Calu3 (cell line): ENCODE measurements at regions not wholly inside any gene's neighbourhood (a gene's known extent, or its start where the extent isn't known, plus 50 kb on each side); places are given as distances from the start of the nearest gene placed in this dataset.

Source experiments
- BruUV-seq: library from RNA; stranded (reverse); fragments of 400-500 nt; replicated peaks from 2 replicates; lab custom pipeline; 2021; lab: Mats Ljungman, UMichigan
- CTCF ChIA-PET: fragments of 300-600 bp; sonication (Branson Sonifier 250); formaldehyde crosslinking; loops from one replicate; lab custom pipeline; 2022; ENCODE audit warnings: antibody characterized with exemption; lab: Charles Lee
- DNase-seq: peaks from one replicate; pipeline ENCODE4 v3.0.0; 2022
- H3K27ac Mint-ChIP-seq: one replicate; pipeline ENCODE4 v1.8.0; 2022; ENCODE audit warnings: mixed read lengths; ENCODE audit not compliant: unreplicated experiment
- H3K27me3 Mint-ChIP-seq: one replicate; pipeline ENCODE4 v1.8.0; 2022; ENCODE audit warnings: mixed read lengths; ENCODE audit not compliant: unreplicated experiment
- H3K36me3 Mint-ChIP-seq: one replicate; pipeline ENCODE4 v1.8.0; 2022; ENCODE audit warnings: mild to moderate bottlenecking, moderate library complexity, mixed read lengths; ENCODE audit not compliant: insufficient read depth, unreplicated experiment
- H3K4me1 Mint-ChIP-seq: one replicate; pipeline ENCODE4 v1.8.0; 2022; ENCODE audit warnings: mild to moderate bottlenecking, low read depth, mixed read lengths; ENCODE audit not compliant: unreplicated experiment
- H3K4me3 Mint-ChIP-seq: one replicate; pipeline ENCODE4 v1.8.0; 2022; ENCODE audit warnings: mild to moderate bottlenecking, low read depth, moderate library complexity, mixed read lengths; ENCODE audit not compliant: unreplicated experiment
- H3K9me3 Mint-ChIP-seq: one replicate; pipeline ENCODE4 v1.8.0; 2022; ENCODE audit warnings: low read depth, mixed read lengths; ENCODE audit not compliant: unreplicated experiment
- CTCF ChIP-seq: fragments of 200-600 bp; IDR thresholded peaks from one replicate; pipeline ENCODE4 v1.8.0; 2022; ENCODE audit warnings: antibody characterized with exemption; ENCODE audit not compliant: unreplicated experiment
- intact Hi-C: fragments of 100-400 bp; cut with micrococcal nuclease; formaldehyde crosslinking; loops from one replicate; pipeline ENCODE4 v1.10.0; 2022; ENCODE audit not compliant: unreplicated experiment

GRCh38 chr9:113793558-113793957, 82.6 kb upstream of the ZNF618 start:
- no peaks in the 10 kb centered on the region for H3K4me1 Mint-ChIP-seq
- H3K27me3 Mint-ChIP-seq, result peaks cover 74% of the 10 kb centered on the region
- H3K4me3 Mint-ChIP-seq, result no peak overlapping the region
- no peaks in the 10 kb centered on the region for H3K9me3 Mint-ChIP-seq
- no peaks in the 10 kb centered on the region for H3K36me3 Mint-ChIP-seq
- CTCF ChIA-PET, result no interaction called here
- no peak for TF ChIP-seq CTCF
- no TSS peak for BruUV-seq
- intact Hi-C loops, result no loop called here
- H3K27ac Mint-ChIP-seq, result no peak overlapping the region
- DNase-seq, result no peak

GRCh38 chr9:113794721-113795120, 81.4 kb upstream of the ZNF618 start:
- Mint-ChIP-seq H3K27ac (no peak overlapping the region), H3K9me3 (no peaks in the 10 kb centered on the region), H3K27me3 (peaks cover 62% of the 10 kb centered on the region), H3K4me3 (no peak overlapping the region), H3K4me1 (no peaks in the 10 kb centered on the region), H3K36me3 (no peaks in the 10 kb centered on the region)
- TF ChIP-seq CTCF, result no peak
- CTCF ChIA-PET, result no interaction called here
- no peak for DNase-seq
- intact Hi-C loops, result no loop called here
- no TSS peak for BruUV-seq

- Mint-ChIP-seq H3K9me3 (no peaks in the 10 kb centered on the region), H3K27ac (no peak overlapping the region), H3K4me3 (no peak overlapping the region), H3K27me3 (peaks cover 50% of the 10 kb centered on the region), H3K4me1 (no peaks in the 10 kb centered on the region), H3K36me3 (no peaks in the 10 kb centered on the region)
- intact Hi-C loops, result no loop called here
- CTCF ChIA-PET, result no interaction called here
- no peak for DNase-seq
- no peak for TF ChIP-seq CTCF
- BruUV-seq, result no TSS peak
Measured at GRCh38 chr9:113795811-113796392, 80.2 kb upstream of the ZNF618 start.

- Mint-ChIP-seq H3K36me3 (no peaks in the 10 kb centered on the region), H3K4me1 (no peaks in the 10 kb centered on the region), H3K9me3 (no peaks in the 10 kb centered on the region), H3K27ac (no peak overlapping the region), H3K4me3 (no peak overlapping the region), H3K27me3 (peaks cover 41% of the 10 kb centered on the region)
- BruUV-seq, result no TSS peak
- no peak for TF ChIP-seq CTCF
- intact Hi-C loops, result no loop called here
- no peak for DNase-seq
- CTCF ChIA-PET, result interaction anchor here (0.5 kb wide), 1 partner anchor 596 kb away, joined by 6 read pairs; no protein-coding TSS in a partner anchor
Measured at GRCh38 chr9:113796646-113797426, 79.3 kb upstream of the ZNF618 start.
